Stimulated activated CD4-positive, alpha-beta T cell treated with anti-CD3 and anti-CD28 coated beads, Interleukin-15, amount 100 ng/mL, for 1 hour (primary cell): ENCODE measurements at regions not wholly inside any gene's neighbourhood (a gene's known extent, or its start where the extent isn't known, plus 50 kb on each side); places are given as distances from the start of the nearest gene placed in this dataset.

ENCODE experiments used
- DNase-seq, 2 donors: peaks; one replicate each; pipeline ENCODE4 v3.0.0-alpha.2; 2020; ENCODE audit warnings: low read depth in 1 of 2, low spot score in 1 of 2

DNA sequence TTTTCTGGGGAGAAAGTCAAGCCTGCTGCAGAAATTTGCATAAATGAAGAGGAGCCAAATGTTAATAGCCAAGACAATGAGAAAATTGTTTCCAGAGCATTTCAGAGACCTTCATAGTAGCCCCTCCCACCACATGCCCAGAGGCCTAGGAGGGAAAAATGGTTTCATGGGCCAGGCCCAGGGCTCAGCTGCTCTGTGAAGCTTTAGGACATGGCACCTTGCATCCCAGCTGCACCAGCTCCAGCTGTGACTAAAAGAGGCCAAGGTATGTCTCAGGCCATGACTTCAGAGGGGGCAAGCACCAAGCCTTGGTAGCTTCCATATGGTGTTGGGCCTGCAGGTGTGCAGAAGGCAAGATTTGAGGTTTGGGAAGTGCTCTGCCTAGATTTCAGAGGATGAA, 258.8 kb upstream of the SATB1 start:
- no peak for DNase-seq

DNA sequence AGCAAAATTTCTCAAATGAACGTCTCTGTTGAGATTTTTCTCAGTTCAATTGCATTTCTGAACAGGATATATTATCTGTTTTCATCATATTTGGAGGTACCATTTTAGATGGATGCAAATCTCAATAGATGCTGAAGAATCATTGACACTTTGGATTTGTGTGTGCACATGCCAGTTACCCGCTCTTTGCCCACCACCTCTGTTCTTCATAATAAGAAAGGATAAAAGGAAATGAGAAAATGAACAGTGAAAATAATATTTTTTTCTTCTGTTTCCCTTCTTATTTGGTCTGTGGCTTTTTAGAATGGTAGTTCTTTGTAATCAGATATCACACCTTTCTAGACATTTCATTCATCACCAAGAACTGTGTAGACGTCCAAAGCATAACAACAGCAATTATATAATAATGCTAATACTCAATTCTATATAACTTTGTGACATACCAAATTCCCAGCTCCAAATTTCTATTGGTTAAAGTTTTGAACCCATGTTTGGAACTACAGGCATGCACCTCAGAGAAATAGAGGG, 256.7 kb upstream of the SATB1 start:
- DNase-seq = no peak

DNA sequence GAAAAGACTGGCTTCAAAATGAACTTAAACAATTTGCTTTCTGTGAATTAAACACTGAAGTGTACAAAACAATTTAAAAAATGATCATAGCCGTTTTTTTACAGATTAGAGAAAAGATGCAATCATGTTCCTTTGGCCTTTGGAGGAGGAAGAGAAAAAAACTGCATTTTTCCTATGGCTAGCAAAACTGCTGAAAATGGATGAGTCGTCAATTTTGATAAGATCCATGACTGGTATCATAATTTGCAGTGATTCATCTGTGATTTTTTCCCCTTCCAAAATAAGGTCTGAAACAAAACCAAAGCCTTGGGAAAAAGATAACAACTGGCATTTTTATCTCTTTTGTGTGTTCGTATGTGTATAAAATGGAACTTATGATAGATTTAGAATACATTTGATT, 255.6 kb upstream of the SATB1 start:
- no peak for DNase-seq

DNA sequence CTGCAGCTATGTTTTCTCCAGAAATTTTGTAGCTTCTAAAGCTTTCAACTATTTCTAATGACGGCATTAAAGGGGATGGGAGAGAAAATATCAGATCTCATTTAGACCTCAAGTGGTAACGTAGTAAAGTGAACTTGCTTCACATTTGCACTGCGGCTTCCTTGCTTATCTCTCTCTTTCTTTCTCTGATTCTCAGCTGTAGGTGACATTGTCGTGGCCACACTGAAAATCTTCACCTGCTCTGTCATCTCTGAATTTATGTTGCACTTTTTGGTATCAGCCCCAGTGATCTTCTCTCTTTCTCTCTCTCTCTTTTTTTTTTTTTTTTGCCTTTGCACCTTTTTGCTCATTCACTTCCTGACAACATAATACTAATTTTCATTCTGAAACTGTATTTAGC, 254.1 kb upstream of the SATB1 start:
- DNase-seq = no peak

DNA sequence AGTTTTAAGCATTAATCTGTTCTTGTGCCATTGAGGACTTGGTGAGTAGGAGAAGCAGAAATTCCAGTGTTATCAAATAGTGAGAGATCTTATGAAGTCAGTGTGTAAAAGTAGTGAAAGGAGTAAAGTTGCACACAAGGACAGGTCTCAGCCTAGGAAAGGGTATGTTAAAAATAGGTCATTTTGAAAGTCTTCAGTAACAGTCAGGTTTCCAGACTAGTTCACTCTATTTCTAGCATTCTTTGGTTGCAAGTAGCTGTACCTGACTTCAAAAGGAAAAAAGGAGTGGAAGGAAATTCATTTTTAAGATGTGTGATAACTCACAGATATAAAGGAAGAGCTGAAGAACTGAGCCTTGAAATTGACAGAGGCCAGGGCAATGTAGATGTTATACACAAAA, 250.1 kb upstream of the SATB1 start:
- DNase-seq = no peak

DNA sequence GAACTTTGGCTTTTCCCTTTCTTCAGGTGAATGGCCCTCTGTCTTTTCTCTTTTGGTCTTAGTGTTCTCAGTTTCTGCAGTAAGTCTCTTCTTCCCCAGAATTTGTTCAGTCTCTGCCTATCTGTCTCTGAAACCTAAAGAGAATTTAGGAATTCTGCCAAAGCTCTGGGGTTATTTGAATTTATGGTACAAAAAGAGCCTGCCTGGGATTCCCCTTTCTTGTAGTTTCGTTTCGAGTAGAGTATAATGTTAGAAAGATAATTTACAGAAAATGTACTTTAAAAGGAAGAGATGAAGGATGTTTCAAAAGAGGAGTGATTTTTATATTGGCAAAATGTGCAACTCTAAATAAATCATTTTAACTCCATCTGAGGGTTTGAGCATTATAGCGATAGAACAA, 247.4 kb upstream of the SATB1 start:
- DNase-seq = no peak

DNA sequence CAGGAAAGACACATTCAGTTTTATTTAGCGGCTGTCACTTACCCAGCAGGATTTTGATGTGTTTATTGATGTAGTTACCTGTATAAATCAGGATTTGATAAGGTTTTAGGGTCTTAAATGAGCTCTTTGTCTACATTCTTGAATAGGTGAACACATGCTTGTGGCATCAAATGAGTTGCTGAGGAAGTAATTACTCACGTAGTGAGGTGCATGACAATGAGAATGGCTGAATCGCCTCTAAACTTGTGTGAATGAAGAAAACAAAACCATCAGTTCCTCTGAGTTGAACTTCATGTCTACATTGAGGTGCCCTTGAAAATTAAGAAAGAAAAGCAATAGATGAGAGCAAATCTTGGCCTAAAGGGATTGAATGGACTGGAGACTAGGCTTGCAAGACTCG, 245.6 kb upstream of the SATB1 start:
- DNase-seq = no peak

DNA sequence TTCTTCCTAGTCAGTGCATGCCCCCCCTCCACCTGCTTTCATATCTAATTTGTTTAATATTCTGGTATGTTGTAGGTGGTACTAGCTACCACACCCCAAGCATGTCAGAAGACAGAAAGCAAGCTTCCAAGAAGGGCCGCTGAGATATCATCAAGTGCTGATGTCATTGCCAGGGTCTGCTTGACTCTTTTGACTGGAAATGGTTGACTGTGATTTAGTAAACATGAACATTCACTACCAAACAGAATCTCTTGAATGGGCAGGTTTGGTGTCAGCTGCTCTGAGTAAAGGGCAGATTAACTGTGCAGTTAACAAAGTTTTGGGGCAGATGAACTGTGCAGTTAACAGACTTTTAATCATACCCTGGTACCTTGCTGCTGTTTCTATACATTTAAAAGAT, 244.2 kb upstream of the SATB1 start:
- no peak for DNase-seq

DNA sequence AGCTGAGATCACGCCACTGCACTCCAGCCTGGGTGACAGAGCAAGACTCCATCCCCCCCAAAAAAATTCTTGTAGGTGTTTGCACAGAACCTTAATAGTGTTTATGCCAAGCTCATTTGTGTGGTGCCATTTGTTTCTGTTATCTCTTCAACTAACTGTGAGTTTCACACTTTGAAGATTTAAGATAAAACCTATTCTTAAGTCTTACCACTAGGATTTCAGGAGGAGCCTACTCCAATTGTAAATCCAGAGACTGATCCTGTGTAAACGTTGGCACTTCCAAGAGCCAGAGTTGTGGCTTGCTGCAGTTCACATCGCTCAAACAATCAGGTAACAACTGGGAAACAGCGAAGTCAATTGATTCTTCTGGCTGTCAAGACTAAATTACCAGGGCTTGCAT, 242.4 kb upstream of the SATB1 start:
- DNase-seq = no peak

DNA sequence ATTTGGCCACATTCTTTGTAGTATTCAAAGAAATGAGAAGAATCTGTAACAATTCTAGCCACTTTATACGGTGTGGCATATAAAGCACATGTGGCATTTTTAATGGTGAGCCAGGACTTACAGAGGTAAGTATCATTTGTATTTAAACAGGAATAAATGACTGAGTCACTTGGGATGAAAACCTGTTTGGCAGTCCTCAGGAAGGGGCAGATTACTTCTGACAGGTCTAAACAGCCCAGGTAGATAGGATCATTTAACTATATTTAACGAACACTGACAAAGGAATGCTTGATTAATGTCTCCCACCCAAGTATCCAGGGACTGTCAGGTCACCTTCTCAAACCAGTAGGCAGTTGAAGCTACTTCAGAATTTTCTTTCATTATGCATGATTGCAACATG, 241.5 kb upstream of the SATB1 start:
- DNase-seq = no peak

DNA sequence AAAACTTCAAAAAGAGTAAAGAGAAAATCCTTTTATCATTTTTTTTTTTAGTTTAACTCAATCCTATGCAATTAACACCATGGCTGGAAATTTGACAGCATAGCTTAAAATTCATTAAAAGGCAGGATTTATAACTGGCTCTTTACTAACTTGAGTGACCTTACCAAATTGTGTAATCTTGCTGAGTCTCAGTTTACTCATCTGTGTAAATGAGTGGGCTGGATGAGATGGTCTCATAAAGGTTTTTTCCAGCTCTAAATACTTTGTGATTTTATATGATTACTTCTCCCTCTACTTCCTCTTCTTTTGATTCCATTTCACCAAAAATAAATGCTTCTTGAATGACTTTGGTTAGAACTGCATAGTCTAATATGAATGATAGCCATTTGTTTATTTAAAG, 234.9 kb upstream of the SATB1 start:
- DNase-seq = no peak

DNA sequence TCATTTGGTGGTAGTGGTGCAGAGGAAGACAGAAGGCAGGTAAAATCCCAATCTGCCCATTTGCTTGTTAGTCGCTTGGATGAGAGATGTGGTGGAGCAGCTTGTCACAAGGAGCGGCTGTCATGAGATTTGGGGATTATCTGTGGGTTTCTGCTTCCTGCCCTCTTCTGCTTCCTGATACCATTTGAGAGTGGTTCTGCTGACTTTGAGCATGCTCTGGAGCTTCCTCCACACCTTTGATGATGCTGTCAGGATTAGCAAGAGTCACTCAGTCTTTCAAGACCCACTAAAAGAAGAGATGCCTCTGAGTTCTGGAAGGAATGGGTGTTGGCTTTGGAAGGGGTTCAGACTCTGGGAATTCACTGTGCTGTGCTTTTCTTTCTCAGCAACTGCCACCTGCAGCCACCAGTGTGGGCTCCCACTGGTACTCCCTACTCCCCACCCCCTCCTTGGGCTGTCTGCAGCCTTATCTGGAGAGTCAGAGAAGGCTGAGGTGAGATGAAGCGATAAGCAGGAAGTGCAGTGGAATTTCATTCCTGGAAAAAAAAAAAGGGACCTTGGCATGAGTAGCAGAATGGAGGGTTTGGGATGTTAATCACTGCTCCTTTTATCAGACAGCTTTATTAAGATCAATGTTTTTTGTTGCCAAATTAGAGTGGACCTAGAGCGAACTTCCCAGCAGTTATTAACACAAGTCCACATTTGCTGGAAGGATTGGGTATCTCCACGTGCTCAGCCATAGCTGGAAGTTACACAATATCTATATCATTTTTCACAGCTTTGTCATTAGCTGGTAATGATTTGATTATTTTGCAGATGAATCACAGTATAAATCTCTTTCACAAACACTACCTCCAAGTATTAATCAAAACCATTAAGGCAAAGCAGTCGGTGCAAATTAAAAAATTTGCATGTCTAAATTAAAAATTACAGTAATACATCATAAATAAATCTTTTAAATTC, 233.0 kb upstream of the SATB1 start:
- no peak for DNase-seq

DNA sequence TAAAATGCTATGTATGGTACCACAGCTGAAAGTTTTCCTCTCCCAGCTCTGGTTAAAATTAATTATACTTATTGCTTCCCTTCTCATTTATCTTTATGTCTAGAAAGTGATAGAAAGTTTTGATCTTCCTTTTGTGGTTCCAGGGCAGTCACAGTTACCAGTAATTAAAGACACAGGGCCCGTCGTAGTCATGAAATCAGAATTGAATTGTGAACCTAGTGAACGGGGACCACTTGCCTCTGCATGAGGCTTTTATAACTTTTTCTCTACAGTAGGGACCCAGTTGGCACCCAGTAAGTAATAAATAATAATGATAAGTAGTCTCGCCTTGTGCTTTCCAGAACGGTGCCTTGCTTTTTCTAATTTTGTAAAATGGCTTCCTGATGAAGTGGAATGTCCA, 231.7 kb upstream of the SATB1 start:
- no peak for DNase-seq

DNA sequence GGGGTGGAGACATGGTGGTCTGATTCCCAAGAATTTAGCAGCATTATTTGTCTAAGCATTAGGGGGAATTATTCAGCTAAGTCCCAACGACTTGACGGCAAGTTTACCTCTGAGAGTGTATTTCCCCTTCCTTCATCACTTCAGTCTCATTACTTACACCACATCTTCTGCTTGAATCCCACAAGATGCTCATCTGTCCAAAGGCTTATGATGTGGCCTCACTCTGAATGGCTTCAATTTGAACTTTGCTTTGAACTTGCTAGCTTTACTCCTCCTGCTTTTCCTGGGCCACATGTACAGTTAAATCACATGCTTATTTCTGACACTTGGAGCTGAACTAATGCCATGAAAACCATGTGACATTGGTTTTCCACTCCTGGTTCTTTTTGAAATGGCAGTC, 231.3 kb upstream of the SATB1 start:
- no peak for DNase-seq

DNA sequence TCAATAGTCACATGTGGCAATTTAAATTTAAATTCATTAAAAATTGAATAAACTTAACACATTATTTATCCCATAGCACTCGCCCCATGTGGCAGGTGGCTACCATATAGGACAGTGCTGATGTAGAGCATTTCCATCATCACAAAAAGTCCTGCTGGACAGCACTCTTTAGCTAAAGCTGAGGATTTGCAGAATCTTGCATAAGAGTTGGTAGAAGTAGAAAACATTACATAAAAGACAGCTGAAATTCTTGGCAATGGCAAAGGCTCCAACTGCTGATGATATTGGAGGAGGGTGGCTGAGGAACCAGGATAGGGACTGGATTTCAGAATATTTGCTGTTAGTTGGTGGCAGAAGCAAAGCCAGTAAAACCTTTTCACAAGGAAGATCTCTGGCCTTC, 230.7 kb upstream of the SATB1 start:
- no peak for DNase-seq

DNA sequence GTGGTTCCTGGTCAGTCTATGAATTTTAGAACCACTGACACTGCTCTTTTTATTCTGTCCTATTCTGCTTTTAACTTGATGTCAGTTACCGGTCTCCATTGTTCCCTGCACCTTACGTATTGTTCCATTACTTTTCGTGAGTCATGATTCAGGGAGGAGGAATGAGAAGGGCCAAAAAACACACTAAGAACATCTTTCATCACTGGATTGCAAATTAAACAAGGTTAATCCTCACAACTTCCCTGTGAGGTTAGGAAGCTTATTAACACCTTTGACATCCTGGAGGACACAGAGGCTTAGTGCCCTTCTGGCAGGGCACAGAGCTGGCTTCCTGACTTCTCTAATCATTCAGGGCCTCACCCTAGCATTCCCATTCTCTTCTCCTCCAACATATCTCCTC, 227.6 kb upstream of the SATB1 start:
- DNase-seq = no peak

DNA sequence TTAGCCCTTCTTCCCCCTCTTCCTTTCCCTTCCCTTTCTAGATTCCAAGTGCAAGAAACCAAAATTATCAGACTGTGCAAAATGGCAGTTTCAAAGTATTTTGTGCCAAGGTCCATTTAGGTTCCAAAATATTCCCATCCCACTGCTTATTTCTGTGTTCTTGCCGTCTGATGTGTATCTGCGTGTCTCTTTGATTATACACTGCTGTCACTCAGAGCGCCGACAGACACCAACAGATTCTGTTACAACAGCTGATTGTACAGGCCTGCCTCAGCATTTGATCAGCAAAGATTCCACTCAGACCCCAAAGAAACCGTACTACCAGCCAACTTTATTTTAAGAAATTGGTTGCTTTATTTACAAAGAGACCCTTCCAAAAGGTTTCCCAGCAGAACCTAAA, 225.6 kb upstream of the SATB1 start:
- DNase-seq = no peak

DNA sequence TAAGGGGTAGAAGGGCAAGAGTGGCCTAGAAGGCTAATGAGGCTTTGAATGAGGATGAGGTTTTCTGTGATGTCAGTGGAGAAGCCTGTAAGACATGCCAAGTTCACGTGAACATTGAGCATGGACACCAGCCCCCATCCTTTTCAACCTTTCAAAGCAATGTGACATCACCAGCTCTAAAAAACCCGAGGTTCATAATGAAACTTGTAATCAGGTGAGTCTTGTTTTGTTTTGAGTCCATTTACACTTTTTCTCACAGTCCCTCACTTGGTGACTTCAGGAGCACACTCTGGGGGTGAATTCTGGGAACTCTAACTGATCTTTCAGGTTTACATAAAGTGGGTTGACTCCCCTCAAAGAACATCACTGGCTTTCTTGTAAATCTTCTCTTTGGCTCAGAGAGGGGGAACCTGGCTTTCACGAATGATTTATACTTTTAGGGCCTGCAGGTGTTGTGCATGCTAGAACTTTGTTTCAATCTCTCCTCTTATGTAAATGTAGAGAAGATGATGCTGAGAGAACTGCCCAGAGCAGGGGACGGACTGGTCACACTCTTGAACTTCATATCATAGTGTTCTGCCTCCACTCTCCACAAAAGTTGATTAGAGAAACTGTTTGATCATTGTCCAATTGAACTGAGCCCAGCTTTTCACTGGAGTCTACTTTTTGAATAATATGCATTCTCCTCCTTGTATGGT, 224.7 kb upstream of the SATB1 start:
- no peak for DNase-seq

DNA sequence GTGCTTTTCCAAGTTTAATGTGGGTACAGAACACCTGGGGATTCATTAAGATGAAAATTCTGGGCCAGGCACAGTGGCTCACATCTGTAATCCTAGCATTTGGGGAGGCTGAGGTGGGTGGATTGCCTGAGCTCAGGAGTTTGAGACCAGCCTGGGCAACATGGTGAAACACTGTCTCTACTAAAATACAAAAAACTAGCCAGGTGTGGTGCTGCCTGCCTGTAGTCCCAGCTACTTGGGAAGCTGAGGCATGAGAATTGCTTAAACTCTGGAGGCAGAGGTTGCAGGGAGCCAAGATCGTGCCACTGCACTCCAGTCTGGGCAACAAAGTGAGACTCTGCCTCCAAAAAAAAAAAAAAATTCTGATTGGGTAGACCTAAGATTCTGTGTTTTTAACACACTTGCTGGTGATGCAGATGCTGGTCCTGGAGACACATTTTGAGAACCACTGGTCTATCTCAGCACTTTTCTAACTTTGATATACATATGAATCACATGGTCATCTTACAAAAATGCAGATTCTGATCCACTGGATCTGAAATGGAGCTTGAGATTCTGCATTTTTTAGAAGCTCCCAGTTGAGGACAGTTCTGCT, 223.8 kb upstream of the SATB1 start:
- DNase-seq = no peak

DNA sequence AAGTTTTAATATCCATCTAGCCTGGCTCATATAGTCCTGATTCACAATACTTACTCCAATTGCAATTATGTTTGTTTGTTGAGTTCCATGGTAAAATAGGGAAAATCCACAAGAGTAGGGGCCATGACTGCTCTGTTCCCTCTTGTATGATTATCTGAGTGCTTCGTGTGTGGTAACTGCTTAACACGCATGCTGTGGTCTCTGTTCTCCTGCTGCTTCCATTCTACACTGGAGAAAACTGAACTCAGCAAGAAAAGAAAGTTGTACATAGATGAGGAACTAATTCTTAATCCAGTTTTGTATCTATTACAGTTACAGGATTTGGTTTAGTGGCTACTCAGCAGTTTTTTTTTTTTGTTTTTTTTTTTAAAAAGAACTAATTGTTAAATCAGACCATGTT, 223.0 kb upstream of the SATB1 start:
- DNase-seq = no peak

DNA sequence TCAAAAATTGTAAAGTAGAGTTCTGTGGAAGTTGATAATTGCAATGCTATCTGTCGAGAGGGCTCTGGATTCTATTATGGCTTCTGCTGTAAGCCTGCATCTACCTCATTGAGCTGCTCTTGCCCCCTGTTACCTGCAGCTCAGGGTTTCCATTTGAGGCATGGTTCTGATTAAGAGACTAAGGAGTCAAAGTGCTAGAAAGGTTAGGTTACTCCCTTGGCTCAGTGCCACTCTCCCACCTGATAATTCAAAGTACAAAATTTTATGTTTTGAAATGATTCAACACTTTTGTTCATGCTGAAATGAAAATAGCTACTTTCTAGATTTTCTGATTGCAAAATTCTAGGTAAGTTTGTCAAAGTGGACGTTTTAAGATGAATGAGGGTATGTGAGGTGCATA, 220.5 kb upstream of the SATB1 start:
- DNase-seq = no peak

DNA sequence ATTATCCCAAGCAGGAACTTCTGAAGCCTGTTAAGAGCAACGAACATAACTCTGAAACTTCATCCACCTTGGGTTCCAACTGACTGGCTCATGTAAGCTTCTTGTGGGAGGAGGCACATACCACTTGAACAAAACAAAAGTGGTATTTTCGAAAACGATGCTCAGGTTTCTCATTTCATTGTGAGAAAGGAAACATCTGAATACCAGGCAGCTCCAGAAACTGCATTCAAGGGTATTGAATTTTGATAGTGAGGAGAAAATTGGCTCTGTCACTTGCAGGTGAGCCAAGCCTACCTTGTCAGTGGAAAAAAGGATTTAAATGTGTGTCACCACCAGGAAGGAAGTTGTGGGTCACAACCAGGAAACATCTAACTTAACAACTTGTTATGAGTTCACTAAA, 218.1 kb upstream of the SATB1 start:
- DNase-seq = no peak
